ENCODE measurements at regions not wholly inside any gene's neighbourhood (a gene's known extent, or its start where the extent isn't known, plus 50 kb on each side); places are given as distances from the start of the nearest gene placed in this dataset.
A peak's percentile ranks its signal among the peaks of the same experiment; 100 is the strongest.
"Not testable (repeated sequence)": the region's sequence is repeated elsewhere in the genome, so short reads cannot be mapped to it uniquely, and the experiment has no call there.

GRCh38 chr2:58764338-58765104, 523.4 kb upstream of the FANCL start:
- no peak overlapping the region for H3K4me3 ChIP-seq
- H3K27me3 ChIP-seq (ENCODE audit: low read depth) = no peaks in the 10 kb centered on the region
- H3K4me1 ChIP-seq = no peaks in the 10 kb centered on the region
- no peak for TF ChIP-seq CTCF (IDR thresholded peaks at IDR 0.05)
- no peaks in the 10 kb centered on the region for H3K9me3 ChIP-seq
- H3K27ac ChIP-seq = no peak overlapping the region
- ATAC-seq (no peak), DNase-seq (no peak)
- H3K36me3 ChIP-seq = no peaks in the 10 kb centered on the region
- intact Hi-C loops (cut with DNase I) = no loop called here

- H3K27me3 ChIP-seq (ENCODE audit: low read depth) = no peaks in the 10 kb centered on the region
- H3K4me3 ChIP-seq = no peak overlapping the region
- no peaks in the 10 kb centered on the region for H3K9me3 ChIP-seq
- intact Hi-C loops (cut with DNase I) = no loop called here
- no peak overlapping the region for H3K27ac ChIP-seq
- H3K4me1 ChIP-seq = no peaks in the 10 kb centered on the region
- DNase-seq (peak; percentile 49), ATAC-seq (peak; percentile 73 to 76)
- peak; percentile 50 for TF ChIP-seq CTCF (IDR thresholded peaks at IDR 0.05)
- H3K36me3 ChIP-seq = no peaks in the 10 kb centered on the region
These were observed 521.2 kb upstream of the FANCL start for GRCh38 chr2:58762176-58762781.

- no peak for TF ChIP-seq CTCF (IDR thresholded peaks at IDR 0.05)
- H3K9me3 ChIP-seq = no peaks in the 10 kb centered on the region
- ATAC-seq (no peak), DNase-seq (no peak)
- no peak overlapping the region for H3K4me3 ChIP-seq
- no peak overlapping the region for H3K27ac ChIP-seq
- H3K36me3 ChIP-seq = no peaks in the 10 kb centered on the region
- H3K4me1 ChIP-seq = no peaks in the 10 kb centered on the region
- no peaks in the 10 kb centered on the region for H3K27me3 ChIP-seq (ENCODE audit: low read depth)
- intact Hi-C loops (cut with DNase I) = no loop called here
These were observed 516.8 kb upstream of the FANCL start for GRCh38 chr2:58757971-58758370.

- no peak for ATAC-seq
- H3K4me3 ChIP-seq = no peak overlapping the region
- no peaks in the 10 kb centered on the region for H3K4me1 ChIP-seq
- no peak for DNase-seq
- H3K36me3 ChIP-seq = no peaks in the 10 kb centered on the region
- TF ChIP-seq CTCF (IDR thresholded peaks at IDR 0.05) = no peak
- intact Hi-C loops (cut with DNase I) = no loop called here
- H3K27me3 ChIP-seq (ENCODE audit: low read depth) = no peaks in the 10 kb centered on the region
- H3K27ac ChIP-seq = no peak overlapping the region
- H3K9me3 ChIP-seq = no peaks in the 10 kb centered on the region
These were observed 515.2 kb upstream of the FANCL start for GRCh38 chr2:58756336-58756735.

- H3K4me1 ChIP-seq; intact Hi-C loops (cut with DNase I); H3K36me3 ChIP-seq; H3K27ac ChIP-seq; DNase-seq; H3K4me3 ChIP-seq; H3K27me3 ChIP-seq (ENCODE audit: low read depth); ATAC-seq; H3K9me3 ChIP-seq: not testable (repeated sequence)
These were observed 511.4 kb upstream of the FANCL start for GRCh38 chr2:58752507-58752906.

GRCh38 chr2:58751676-58752075, 510.6 kb upstream of the FANCL start:
- DNase-seq; H3K27ac ChIP-seq; intact Hi-C loops (cut with DNase I); H3K36me3 ChIP-seq; H3K4me3 ChIP-seq; ATAC-seq; H3K9me3 ChIP-seq; H3K4me1 ChIP-seq; H3K27me3 ChIP-seq (ENCODE audit: low read depth): not testable (repeated sequence)
